ENCODE measurements at regions not wholly inside any gene's neighbourhood (a gene's known extent, or its start where the extent isn't known, plus 50 kb on each side); places are given as distances from the start of the nearest gene placed in this dataset.

DNA sequence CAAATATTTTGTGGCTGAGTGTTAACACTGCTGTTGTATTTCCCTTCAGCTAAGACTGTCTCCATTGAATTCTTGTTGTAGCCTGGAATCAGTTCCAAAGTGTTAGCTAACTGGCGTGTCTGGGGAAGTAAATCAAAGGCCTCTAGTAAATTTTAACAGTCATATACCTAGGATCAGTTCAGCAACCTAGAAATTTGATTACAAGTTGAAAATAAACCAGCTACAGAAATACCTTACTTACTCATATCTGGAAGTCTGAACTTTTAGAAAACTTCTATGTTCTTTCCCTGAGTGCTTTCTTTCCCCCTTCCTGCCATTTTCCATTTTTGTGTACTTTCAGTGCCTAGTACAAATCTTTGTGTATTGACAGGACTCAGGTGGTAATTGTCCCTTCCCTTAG is 396.7 kb upstream of the DCC start:
- DNase-seq (ENCODE audit: low spot score): no peak

DNA sequence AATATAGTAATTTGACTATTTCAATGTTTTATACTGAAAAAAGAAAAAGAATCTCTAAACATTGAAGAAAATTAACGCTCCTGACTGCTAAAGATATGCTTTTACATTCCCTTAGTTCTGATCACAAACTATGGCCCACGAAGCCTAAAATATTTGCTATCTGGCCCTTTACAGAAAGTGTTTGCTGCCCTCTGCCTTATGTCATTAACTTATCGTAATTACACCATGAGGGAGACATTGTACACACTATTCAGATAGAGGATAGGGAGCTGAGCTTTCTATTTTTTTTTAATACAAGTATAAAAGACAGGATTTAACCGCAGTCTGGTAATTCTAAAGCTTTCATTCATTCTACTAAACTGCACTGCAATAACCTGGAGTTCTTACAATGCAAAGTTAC is 393.1 kb upstream of the DCC start:
- DNase-seq (ENCODE audit: low spot score): no peak

DNA sequence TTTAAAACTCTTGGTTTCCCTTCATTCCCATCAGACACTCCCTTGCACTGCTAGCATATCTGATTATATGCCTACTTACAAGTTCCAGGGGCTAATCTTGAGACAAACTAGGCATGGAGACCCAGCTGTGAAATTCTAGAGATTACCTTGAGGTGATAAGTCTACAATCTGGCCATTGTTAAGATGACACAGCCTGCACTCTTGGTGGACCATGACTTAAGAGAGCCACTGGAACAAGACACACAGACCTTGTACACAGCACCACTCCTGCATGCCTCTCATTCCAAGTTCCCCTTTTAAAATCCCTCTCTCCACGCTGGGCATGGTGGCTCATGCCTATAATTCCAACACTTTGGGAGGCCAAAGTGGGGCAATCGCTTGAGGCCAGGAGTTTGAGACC is 387.2 kb upstream of the DCC start:
- no peak for DNase-seq (ENCODE audit: low spot score)

DNA sequence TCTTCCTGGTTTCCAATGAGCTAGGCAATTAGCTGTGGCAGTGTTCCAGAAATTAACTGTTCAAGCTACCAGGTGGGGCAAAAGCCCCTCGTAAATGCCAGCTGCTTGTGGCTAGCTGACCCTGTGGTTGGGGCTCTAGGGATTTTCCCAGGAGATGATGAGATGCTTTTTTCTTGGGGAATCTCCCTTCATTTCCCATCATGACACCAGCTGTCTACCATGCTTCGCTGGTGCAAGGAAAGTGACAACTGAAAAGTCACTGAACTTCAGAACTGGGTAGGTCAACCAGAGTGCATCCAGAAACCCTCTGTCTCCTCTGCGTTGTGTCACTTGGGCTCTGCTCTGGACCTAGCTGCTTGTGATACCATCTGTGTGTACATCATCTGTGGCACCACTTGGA is 386.5 kb upstream of the DCC start:
- no peak for DNase-seq (ENCODE audit: low spot score)

DNA sequence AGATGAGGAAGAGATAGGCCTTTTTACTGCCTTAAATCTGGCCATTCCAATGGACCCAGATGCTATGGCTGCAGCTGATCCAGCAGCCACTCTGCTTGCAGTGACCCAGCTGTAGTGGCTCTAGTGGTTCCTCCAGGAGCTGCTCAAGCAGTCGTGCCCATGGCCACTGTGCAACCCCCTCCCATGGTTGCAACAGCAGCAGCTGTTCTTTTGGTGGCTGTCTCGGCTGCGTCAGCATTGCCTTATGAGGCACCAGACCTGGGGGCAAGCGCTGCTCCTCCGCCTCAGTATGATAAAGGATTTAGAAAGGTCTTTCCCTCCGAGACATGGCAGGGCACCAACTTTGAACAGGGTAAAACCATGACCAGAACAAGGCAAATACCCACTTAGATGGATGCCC is 384.9 kb upstream of the DCC start:
- DNase-seq (ENCODE audit: low spot score): no peak

DNA sequence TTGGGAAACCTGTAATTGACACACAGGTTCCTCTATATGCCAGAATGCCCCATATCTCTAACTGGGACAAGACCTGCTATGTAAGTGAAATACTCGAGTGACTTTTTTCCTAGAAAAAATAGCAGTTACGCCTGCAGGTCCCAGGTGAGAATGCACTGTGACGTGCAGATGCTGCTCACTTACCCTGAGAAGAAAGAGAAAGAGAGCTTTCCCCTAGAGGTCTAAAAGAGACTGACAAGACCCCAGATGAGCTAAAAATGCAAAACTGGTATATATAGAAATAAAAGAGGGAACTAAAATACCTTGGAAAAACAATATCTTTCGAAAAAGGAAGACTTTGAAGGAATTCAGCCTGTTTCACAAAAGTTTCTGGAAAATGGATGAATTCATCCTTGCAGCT is 383.0 kb upstream of the DCC start:
- DNase-seq (ENCODE audit: low spot score): no peak

DNA sequence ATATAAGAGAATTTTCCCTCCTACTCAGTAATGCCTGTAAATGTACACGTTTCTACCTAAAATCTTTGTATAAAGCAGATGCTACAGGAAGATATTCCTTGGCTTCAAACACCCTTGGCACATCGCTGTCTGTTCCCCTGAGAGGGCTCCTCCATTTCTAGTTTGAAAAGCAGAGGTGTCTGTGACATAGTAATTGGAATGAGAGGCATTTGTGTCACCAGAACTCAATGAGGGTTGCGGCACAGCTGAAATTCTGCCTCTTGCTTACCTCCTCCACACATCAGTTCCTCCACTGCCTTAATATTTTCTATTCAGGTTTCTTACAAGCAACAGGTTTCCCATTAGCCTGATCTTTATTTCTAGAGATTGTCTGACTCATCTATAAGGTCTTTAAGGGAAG is 359.9 kb upstream of the DCC start:
- DNase-seq (ENCODE audit: low spot score): no peak

DNA sequence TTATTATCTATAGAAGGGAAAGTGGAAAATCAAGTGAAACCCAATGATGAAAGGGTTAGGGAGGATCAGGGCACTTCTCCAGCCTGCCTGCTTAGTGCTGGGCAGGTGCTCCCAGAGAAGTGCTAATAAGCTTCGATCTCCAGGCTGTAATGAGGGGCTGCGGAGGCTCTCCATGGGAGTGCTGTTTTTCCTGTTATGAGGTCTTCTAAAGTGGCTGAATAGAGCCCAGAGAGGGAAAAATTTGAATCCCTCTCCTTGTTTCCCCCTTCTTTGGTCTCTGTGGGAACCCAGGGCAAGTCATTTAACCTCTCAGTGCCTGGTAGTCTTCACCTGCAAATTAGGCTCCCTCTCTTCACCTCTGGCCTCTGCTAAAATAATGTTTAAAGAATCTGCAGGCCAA is 351.7 kb upstream of the DCC start:
- DNase-seq (ENCODE audit: low spot score): no peak

DNA sequence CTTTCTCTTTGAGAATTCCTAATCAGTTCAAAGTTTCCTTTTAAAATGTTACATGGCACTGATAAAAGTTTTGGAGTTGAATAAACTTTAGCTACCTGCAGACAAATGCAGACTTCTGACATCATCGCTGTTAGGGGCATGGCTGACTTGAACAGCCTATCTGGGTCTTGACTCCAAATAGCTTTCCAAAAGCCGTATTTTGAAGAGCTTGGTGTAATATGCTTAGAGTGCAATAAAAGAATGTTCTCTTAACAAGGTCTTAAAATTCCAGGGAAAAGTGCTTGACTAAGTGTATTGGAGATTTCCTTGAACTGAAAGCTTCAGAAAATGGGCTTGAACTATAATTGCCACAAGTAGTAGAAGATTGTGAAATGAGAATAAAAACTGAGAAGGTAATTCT is 342.9 kb upstream of the DCC start:
- DNase-seq (ENCODE audit: low spot score): no peak

DNA sequence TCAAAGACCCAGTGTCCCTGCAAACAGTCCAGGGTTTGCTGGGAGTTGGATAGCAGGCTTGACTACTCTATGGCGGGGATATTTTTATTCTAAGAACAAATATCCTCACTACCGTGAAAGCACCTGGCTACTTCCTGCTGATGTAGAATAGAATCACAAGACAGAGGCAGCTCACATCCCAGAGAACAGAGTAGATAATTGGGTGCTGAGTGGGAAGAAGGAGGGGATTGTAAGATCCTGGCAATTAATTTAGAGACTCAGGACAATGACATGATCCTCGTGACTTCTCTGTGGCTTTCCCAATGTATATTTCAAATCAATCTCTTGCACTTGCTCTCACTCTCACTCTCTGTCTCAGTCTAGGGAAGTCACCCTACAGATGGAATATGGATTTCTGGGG is 341.9 kb upstream of the DCC start:
- DNase-seq (ENCODE audit: low spot score): no peak

DNA sequence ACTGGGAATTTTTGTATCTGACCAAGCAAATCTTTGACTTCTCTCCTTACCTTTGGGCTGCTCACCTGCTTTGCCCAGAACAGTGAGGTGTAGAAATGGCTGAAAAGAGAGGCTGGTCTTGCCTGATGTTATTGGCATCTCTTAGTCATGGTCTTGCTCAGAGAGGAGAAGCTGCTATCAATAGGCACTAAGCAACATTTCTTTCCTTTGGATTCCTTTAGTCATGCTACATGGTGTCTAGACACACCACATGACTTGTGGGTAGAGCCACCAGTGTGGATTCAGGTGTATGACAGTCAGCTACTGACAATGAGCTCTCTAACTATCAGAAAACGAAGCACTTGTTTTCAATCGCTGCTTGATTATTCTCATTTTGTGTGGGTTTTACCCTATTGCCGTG is 341.3 kb upstream of the DCC start:
- no peak for DNase-seq (ENCODE audit: low spot score)

DNA sequence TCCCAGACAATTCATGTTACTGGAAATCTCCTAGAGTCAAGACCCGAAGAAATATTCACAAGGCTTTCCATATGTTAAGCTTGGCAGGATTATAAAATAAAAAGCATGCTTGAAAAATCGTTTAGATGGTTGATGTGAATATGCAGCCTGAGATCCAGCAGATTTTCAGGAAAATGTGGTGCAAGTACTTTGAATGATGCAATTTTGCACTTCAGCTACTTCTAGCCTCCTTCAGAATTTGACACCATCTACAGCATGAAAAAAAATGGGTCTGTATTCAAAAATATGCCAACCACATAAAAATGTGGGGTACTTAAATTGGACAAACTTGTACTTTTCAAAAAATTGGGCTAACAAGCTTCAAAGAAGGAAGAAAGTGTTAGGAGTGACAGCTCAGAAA is 340.6 kb upstream of the DCC start:
- no peak for DNase-seq (ENCODE audit: low spot score)

DNA sequence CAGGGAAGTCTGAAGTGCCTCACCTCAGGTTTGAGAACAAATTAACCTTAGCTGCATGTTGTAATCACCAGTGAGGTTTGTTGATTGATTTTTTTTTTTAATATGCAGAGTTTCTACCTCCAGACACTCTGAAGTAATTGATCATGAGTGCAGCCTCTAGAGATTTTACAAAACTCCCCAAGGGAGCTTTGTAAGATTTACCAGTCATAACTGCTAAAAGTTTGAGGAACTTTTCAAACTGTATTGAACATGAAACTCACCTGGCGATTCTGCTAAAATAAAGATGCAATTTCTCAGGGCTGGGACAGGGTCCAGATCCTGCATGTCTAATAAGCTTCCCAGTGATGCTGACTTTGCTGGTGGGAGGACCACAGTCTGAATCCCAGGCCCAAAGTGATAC is 339.6 kb upstream of the DCC start:
- DNase-seq (ENCODE audit: low spot score): no peak

DNA sequence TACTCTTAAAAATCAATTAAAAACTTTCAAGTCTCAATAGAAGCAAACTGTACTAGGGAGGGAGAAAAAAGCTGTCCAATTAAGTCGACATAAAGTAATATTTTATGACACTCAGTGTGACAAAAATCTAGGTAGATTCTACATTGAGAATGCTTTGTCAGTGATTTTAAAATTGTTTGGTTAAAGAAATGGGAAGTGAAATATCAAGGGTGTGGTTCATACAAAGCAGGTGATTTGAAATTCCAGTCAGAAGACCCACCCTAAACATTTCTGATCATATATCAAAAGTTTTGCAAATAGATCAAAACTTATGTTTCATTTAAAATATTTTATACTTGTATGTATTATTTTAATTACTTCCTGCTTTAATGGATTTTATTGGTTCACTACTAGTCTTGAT is 338.9 kb upstream of the DCC start:
- DNase-seq (ENCODE audit: low spot score): no peak

DNA sequence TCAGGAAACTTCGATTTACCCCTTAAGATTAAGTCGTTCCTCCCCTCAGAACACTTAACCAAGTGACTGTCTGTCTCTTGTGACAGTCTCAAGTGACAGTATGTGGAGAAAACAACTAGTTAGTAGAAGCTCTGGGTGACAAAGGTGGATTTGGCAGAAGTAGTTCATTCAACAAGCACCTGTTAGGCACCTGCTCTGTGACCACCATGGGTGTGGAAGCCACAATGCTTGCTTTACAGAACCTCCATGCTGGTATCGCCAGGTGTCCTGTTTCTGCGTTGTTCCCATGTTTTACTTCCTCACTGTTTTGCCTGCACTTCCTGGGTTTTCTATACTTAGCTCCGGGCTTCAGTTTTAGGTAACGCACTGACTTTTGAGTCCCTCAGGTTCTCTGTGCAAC is 337.4 kb upstream of the DCC start:
- no peak for DNase-seq (ENCODE audit: low spot score)

DNA sequence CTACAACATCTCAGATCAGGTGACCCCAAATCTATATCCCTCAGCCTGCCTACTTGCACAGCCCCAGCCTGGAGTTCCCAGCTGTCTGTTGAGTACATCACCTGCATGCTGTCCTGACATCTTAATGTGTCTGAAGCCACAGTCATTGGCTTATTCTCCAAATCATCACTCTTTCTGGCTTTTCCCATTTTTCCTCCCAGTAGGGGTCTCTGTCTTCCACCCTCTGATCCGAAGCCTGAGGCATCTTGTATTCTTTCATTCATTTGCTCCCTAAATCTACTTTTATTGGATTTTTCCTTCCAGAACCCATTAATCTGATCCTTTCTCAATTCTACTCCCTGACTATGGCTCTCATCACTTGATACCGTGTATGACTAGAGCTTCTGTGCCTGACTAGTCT is 332.9 kb upstream of the DCC start:
- DNase-seq (ENCODE audit: low spot score): no peak

DNA sequence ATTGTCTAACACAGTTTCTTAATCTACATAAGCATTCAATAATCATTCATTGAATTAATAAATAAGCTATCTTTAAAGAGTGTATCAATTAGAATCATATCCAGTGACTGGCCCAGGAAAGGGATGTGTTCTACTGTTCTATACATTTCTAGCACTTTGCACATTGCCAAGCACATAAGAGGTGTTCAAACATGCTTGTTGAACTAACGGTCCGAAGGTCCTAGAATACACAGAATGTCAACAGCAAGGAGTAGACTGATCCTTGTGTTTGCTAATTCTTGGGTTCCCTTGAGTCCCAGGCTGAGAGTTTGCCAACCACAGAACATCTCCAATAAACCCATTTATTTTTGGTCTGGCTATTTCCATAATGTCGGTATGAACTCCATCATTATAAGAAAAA is 331.7 kb upstream of the DCC start:
- DNase-seq (ENCODE audit: low spot score): no peak

DNA sequence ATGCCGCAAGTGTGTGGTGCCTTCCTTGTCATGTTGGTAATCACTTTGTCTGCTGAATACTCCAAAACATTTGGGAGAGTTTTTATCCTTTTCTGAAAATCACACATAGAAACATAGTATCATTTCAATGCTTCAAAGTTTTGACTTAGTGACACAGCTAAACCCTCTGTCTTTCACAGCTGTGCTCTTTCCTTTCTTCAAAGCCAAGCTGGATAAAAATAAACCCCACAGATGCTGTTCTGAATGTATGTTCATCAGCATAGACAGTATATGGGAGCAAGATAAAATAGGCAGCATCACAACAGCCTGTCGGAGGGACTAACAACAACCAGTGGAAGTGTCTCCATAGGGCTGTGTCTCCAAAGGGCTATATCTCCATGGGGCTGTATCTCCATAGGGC is 331.3 kb upstream of the DCC start:
- no peak for DNase-seq (ENCODE audit: low spot score)

DNA sequence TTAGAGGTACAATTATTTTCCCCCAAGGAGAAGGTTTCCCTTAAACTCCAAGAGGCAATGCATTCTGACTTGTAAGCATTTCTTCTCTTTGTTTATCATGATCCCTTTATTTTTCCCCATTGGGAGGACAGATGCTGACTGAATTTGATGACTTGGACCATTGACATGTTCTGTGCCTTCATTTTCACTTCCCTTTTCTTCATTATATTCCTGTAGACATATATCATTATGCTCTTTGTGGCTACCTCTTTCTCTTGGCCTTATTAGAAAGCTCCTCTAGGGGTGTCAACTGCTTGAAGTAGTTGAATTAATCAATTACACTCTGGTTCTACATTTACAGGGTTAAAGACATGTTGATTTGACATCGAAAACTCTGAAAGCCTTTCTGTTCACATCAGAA is 330.0 kb upstream of the DCC start:
- DNase-seq (ENCODE audit: low spot score): no peak

DNA sequence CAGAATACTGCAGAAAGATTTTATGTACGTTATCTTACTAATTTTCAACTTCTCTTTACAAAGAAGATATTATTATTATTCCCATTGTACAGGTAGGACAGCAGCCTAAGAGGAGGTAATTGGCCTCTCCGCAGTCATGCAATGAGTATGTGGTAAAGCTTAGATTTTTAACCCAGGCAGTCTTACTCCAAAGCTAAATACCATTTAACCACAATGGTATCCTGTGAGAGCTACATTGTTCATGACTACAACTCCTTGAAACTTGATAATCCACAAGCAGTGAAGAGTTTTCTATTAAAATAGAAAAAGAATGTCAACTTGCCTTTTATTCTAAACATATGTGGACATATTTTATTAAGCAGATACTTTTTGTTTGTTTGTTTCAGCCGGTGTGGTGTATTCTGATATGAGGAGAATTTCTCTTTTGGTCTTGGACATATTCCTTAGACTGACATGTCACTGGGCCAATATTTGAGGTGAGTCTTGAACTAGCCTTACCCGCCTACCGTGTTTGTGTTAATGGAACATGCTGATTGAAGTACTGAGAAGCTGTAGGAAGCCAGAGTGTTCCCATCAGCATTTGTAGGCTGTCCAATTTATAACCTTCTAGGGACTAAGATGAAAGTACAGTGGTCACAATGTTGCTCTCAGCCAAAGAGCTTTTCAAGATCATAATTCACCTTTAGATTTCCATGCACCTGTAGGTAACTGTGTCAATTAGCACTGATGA is 293.9 kb upstream of the DCC start:
- no peak for DNase-seq (ENCODE audit: low spot score)

DNA sequence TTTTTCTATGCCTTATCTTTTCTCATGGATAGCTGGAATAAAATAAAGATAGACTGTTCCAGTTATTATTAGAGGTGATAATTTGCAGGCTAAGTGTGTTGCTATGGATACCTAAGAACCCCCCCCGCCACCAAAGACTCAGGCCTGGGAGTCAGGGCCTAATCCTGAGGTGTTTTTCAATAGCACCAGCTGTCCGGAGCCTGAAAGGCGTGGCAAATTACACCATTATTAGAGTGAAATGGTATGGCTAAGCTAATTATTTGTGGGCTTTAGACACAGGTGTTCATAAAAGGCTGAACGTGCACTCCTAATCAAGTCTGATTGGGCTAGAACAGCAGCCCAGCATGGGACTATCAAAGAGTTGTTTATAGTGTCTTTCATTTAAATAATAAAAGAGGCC is 293.2 kb upstream of the DCC start:
- DNase-seq (ENCODE audit: low spot score): no peak

DNA sequence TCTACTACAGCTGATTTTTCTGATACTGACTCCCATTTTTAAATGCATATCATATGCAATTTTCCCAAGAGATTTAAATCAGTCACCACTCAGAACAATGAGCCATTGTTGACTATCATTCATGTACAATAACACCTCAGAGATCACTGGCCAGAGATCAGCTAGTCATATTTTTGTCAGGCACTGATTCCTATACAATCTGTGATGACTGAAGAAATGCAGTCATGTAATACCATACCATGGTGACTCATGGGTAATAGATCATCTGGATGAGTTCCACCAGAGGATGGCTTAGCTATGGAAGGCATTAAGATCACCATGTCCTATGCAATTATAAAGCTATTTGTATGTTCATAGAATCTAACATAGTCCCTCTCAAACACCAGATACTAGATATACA is 285.7 kb upstream of the DCC start:
- DNase-seq (ENCODE audit: low spot score): no peak

DNA sequence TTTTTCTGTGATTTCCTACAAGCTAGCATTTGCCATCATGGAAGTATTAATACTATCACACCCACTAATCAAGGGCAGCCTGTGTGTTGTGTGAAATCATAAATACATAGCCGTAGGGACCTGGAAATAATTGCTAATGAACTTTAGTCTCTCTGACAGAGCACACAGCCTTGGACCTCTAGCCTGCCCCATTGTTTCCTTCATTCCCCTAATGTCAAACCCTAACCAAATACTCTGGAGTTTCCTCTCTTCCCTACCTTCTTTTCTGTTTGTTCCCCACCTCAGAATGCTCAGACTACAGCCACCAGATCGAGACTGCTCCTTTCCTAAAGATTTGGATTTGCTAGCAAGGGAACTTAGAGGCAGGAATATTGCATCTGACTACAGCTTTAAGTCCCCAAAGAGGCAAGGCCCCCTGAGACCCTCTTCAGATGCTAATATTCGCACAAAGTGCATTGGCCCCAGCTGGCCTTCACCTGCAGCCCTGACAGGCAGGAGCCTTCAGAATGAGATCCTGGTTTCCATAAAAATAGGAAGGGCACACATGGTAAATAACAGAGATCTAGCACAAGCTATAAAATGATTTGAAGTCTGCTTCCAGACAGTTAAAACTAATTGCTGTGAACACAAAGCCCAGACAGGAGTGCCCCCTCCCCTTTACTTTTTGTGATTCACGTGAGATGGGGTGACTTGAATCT is 279.2 kb upstream of the DCC start:
- DNase-seq (ENCODE audit: low spot score): no peak

DNA sequence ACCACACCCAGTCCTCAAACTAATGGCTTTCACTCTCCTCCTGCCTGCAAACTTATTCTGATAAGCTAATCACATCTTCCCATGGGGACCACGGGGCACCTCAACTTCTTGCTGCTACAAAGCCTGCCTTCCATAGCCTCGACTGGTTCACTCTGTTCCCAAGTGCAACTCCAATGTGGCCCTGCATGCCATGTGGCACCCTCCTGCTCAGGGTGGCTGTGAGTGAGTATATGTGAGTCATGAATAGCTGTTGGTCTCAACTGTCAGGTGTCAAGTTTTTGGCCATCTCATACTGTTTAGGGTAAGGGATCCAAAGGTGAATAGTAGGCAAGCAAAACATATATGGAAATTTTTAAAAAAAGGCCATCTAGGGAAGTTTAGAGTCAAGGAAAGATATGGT is 276.1 kb upstream of the DCC start:
- DNase-seq (ENCODE audit: low spot score): no peak

Measured in HuH-7.5 (cell line).